Panc1 (cell line): ENCODE measurements at regions not wholly inside any gene's neighbourhood (a gene's known extent, or its start where the extent isn't known, plus 50 kb on each side); places are given as distances from the start of the nearest gene placed in this dataset.

Source experiments
- CTCF ChIP-seq: fragments of 450-650 bp; IDR thresholded peaks from 2 replicates; pipeline ENCODE4 v1.5.1; 2017; ENCODE audit warnings: mild to moderate bottlenecking
- SIN3A ChIP-seq: IDR thresholded peaks from 2 replicates; pipeline ENCODE4 v1.6.1; 2012; ENCODE audit warnings: low read depth, mild to moderate bottlenecking, low read length, moderate library complexity, borderline replicate concordance; ENCODE audit not compliant: insufficient read depth

GRCh38 chr4:134343656-134344055 lies 142.1 kb upstream of the PABPC4L start:
- TF ChIP-seq CTCF (no peak), SIN3A (no peak)
